ENCODE measurements at regions not wholly inside any gene's neighbourhood (a gene's known extent, or its start where the extent isn't known, plus 50 kb on each side); places are given as distances from the start of the nearest gene placed in this dataset.
A peak's percentile ranks its signal among the peaks of the same experiment; 100 is the strongest.

- TF ChIP-seq POLR2A (IDR thresholded peaks at IDR 0.05; ENCODE audit: low read depth, low read length) (no peak), PAX5 (IDR thresholded peaks at IDR 0.05; ENCODE audit: insufficient read depth, low read length, severe bottlenecking) (no peak), SPI1 (IDR thresholded peaks at IDR 0.05; ENCODE audit: low read depth, low read length) (no peak), POU2F2 (IDR thresholded peaks at IDR 0.05; ENCODE audit: low read depth, low read length) (no peak), TAF1 (IDR thresholded peaks at IDR 0.05; ENCODE audit: low read depth, low read length) (no peak), POLR2AphosphoS5 (IDR thresholded peaks at IDR 0.05; ENCODE audit: low read depth, low read length) (no peak)
- FAIRE-seq (no peak), DNase-seq (ENCODE audit: insufficient read length, low spot score) (no peak)
These were observed 1327.7 kb downstream of the EFNB2 start for GRCh38 chr13:105207572-105208293.

- no peak for TF ChIP-seq POU2F2 (IDR thresholded peaks at IDR 0.05; ENCODE audit: low read depth, low read length)
- no peak for TF ChIP-seq TAF1 (IDR thresholded peaks at IDR 0.05; ENCODE audit: low read depth, low read length)
- TF ChIP-seq SPI1 (IDR thresholded peaks at IDR 0.05; ENCODE audit: low read depth, low read length): no peak
- no peak for TF ChIP-seq POLR2A (IDR thresholded peaks at IDR 0.05; ENCODE audit: low read depth, low read length)
- TF ChIP-seq PAX5 (IDR thresholded peaks at IDR 0.05; ENCODE audit: insufficient read depth, low read length, severe bottlenecking): no peak
- no peak for TF ChIP-seq POLR2AphosphoS5 (IDR thresholded peaks at IDR 0.05; ENCODE audit: low read depth, low read length)
- DNase-seq (ENCODE audit: insufficient read length, low spot score) (no peak), FAIRE-seq (no peak)
These were observed 1333.1 kb downstream of the EFNB2 start for GRCh38 chr13:105202354-105202753.

- FAIRE-seq: no peak
- TF ChIP-seq TAF1 (IDR thresholded peaks at IDR 0.05; ENCODE audit: low read depth, low read length): no peak
- TF ChIP-seq SPI1 (IDR thresholded peaks at IDR 0.05; ENCODE audit: low read depth, low read length): no peak
- TF ChIP-seq PAX5 (IDR thresholded peaks at IDR 0.05; ENCODE audit: insufficient read depth, low read length, severe bottlenecking): no peak
- TF ChIP-seq POLR2AphosphoS5 (IDR thresholded peaks at IDR 0.05; ENCODE audit: low read depth, low read length): no peak
- TF ChIP-seq POLR2A (IDR thresholded peaks at IDR 0.05; ENCODE audit: low read depth, low read length): no peak
- no peak for TF ChIP-seq POU2F2 (IDR thresholded peaks at IDR 0.05; ENCODE audit: low read depth, low read length)
These were observed 1334.1 kb downstream of the EFNB2 start for GRCh38 chr13:105201351-105201750.

GRCh38 chr13:105200181-105200580 is 1335.3 kb downstream of the EFNB2 start:
- DNase-seq (ENCODE audit: insufficient read length, low spot score) (no peak), FAIRE-seq (no peak)
- TF ChIP-seq POLR2A (IDR thresholded peaks at IDR 0.05; ENCODE audit: low read depth, low read length): no peak
- no peak for TF ChIP-seq PAX5 (IDR thresholded peaks at IDR 0.05; ENCODE audit: insufficient read depth, low read length, severe bottlenecking)
- no peak for TF ChIP-seq POU2F2 (IDR thresholded peaks at IDR 0.05; ENCODE audit: low read depth, low read length)
- TF ChIP-seq SPI1 (IDR thresholded peaks at IDR 0.05; ENCODE audit: low read depth, low read length): no peak
- TF ChIP-seq POLR2AphosphoS5 (IDR thresholded peaks at IDR 0.05; ENCODE audit: low read depth, low read length): no peak
- TF ChIP-seq TAF1 (IDR thresholded peaks at IDR 0.05; ENCODE audit: low read depth, low read length): no peak

More at GRCh38 chr13:105201351-105201750, 1334.1 kb downstream of the EFNB2 start:
- DNase-seq (ENCODE audit: insufficient read length, low spot score): no peak

GRCh38 chr13:105196052-105196451 is 1339.4 kb downstream of the EFNB2 start:
- no peak for FAIRE-seq

GRCh38 chr13:105193026-105193425 is 1342.4 kb downstream of the EFNB2 start:
- TF ChIP-seq SPI1 (IDR thresholded peaks at IDR 0.05; ENCODE audit: low read depth, low read length) (no peak), POU2F2 (IDR thresholded peaks at IDR 0.05; ENCODE audit: low read depth, low read length) (no peak), TAF1 (IDR thresholded peaks at IDR 0.05; ENCODE audit: low read depth, low read length) (no peak), PAX5 (IDR thresholded peaks at IDR 0.05; ENCODE audit: insufficient read depth, low read length, severe bottlenecking) (no peak), POLR2AphosphoS5 (IDR thresholded peaks at IDR 0.05; ENCODE audit: low read depth, low read length) (no peak), POLR2A (IDR thresholded peaks at IDR 0.05; ENCODE audit: low read depth, low read length) (no peak)
- no peak for DNase-seq (ENCODE audit: insufficient read length, low spot score)
- FAIRE-seq: no peak

More at GRCh38 chr13:105196052-105196451, 1339.4 kb downstream of the EFNB2 start:
- no peak for DNase-seq (ENCODE audit: insufficient read length, low spot score)
- TF ChIP-seq PAX5 (IDR thresholded peaks at IDR 0.05; ENCODE audit: insufficient read depth, low read length, severe bottlenecking) (no peak), POLR2AphosphoS5 (IDR thresholded peaks at IDR 0.05; ENCODE audit: low read depth, low read length) (no peak)

GRCh38 chr13:105184201-105184600 is 1351.3 kb downstream of the EFNB2 start:
- DNase-seq (ENCODE audit: insufficient read length, low spot score) (no peak), FAIRE-seq (no peak)
- TF ChIP-seq POU2F2 (IDR thresholded peaks at IDR 0.05; ENCODE audit: low read depth, low read length): no peak
- TF ChIP-seq SPI1 (IDR thresholded peaks at IDR 0.05; ENCODE audit: low read depth, low read length): no peak
- TF ChIP-seq POLR2A (IDR thresholded peaks at IDR 0.05; ENCODE audit: low read depth, low read length): no peak
- no peak for TF ChIP-seq POLR2AphosphoS5 (IDR thresholded peaks at IDR 0.05; ENCODE audit: low read depth, low read length)
- no peak for TF ChIP-seq TAF1 (IDR thresholded peaks at IDR 0.05; ENCODE audit: low read depth, low read length)
- TF ChIP-seq PAX5 (IDR thresholded peaks at IDR 0.05; ENCODE audit: insufficient read depth, low read length, severe bottlenecking): no peak

GRCh38 chr13:105177265-105177900 is 1358.1 kb downstream of the EFNB2 start:
- no peak for DNase-seq (ENCODE audit: insufficient read length, low spot score)
- TF ChIP-seq SPI1 (IDR thresholded peaks at IDR 0.05; ENCODE audit: low read depth, low read length) (peak; percentile 47), PAX5 (IDR thresholded peaks at IDR 0.05; ENCODE audit: insufficient read depth, low read length, severe bottlenecking) (no peak), POLR2AphosphoS5 (IDR thresholded peaks at IDR 0.05; ENCODE audit: low read depth, low read length) (no peak), POLR2A (IDR thresholded peaks at IDR 0.05; ENCODE audit: low read depth, low read length) (no peak), POU2F2 (IDR thresholded peaks at IDR 0.05; ENCODE audit: low read depth, low read length) (no peak)
- FAIRE-seq: no peak

- no peak for TF ChIP-seq PAX5 (IDR thresholded peaks at IDR 0.05; ENCODE audit: insufficient read depth, low read length, severe bottlenecking)
- no peak for TF ChIP-seq POLR2A (IDR thresholded peaks at IDR 0.05; ENCODE audit: low read depth, low read length)
- FAIRE-seq: no peak
- no peak for DNase-seq (ENCODE audit: insufficient read length, low spot score)
These were observed 1365.0 kb downstream of the EFNB2 start for GRCh38 chr13:105170438-105170837.

- FAIRE-seq (no peak), DNase-seq (ENCODE audit: insufficient read length, low spot score) (no peak)
- TF ChIP-seq POLR2AphosphoS5 (IDR thresholded peaks at IDR 0.05; ENCODE audit: low read depth, low read length): no peak
- no peak for TF ChIP-seq POU2F2 (IDR thresholded peaks at IDR 0.05; ENCODE audit: low read depth, low read length)
- no peak for TF ChIP-seq TAF1 (IDR thresholded peaks at IDR 0.05; ENCODE audit: low read depth, low read length)
- TF ChIP-seq PAX5 (IDR thresholded peaks at IDR 0.05; ENCODE audit: insufficient read depth, low read length, severe bottlenecking): no peak
- TF ChIP-seq POLR2A (IDR thresholded peaks at IDR 0.05; ENCODE audit: low read depth, low read length): no peak
- TF ChIP-seq SPI1 (IDR thresholded peaks at IDR 0.05; ENCODE audit: low read depth, low read length): no peak
These were observed 1367.2 kb downstream of the EFNB2 start for GRCh38 chr13:105168295-105168694.

All from GM12891 (cell line).